Esophagus squamous epithelium (tissue), 4 donors: ENCODE measurements at regions not wholly inside any gene's neighbourhood (a gene's known extent, or its start where the extent isn't known, plus 50 kb on each side); places are given as distances from the start of the nearest gene placed in this dataset.

Experiments
- CTCF ChIP-seq, 6 experiments: fragments of 450-650 bp in 4 of 6; fragments of 200-600 bp in 2 of 6; sonication (generic) in 2 of 6; IDR thresholded peaks; one replicate each; pipeline ENCODE4 v1.5.1; 2016 to 2019; ENCODE audit warnings: antibody characterized with exemption in 6 of 6, mild to moderate bottlenecking in 4 of 6, moderate library complexity in 4 of 6
- POLR2A ChIP-seq, 4 donors: fragments of 450-650 bp; IDR thresholded peaks; one replicate each; pipeline ENCODE4 v1.6.1; 2017; ENCODE audit warnings: antibody characterized with exemption in 4 of 4, mild to moderate bottlenecking in 4 of 4, moderate library complexity in 3 of 4

- no peak for TF ChIP-seq POLR2A (IDR thresholded peaks at IDR 0.05)
- no peak for TF ChIP-seq CTCF (IDR thresholded peaks at IDR 0.05)
These were observed 755.2 kb upstream of the SORCS1 start for GRCh38 chr10:107919626-107920235.
